Epithelial cell of prostate (primary cell): ENCODE measurements at regions not wholly inside any gene's neighbourhood (a gene's known extent, or its start where the extent isn't known, plus 50 kb on each side); places are given as distances from the start of the nearest gene placed in this dataset.
"Not testable (repeated sequence)": the region's sequence is repeated elsewhere in the genome, so short reads cannot be mapped to it uniquely, and the experiment has no call there.

ENCODE experiments used
- DNase-seq: peaks from one replicate; pipeline ENCODE4 v3.0.0-alpha.2; 2011; ENCODE audit warnings: low read depth, low spot score
- H3K27ac ChIP-seq: fragments of 450-650 bp; 2 replicates; pipeline ENCODE4 v1.5.1; 2017; ENCODE audit warnings: mild to moderate bottlenecking

- DNase-seq = no peak
- H3K27ac ChIP-seq = no peak overlapping the region
Measured at GRCh38 chr11:134853992-134854991, 442.2 kb upstream of the B3GAT1 start.

- not testable (repeated sequence) for DNase-seq, H3K27ac ChIP-seq
Measured at GRCh38 chr11:134851503-134852224, 439.6 kb upstream of the B3GAT1 start.

- no peak overlapping the region for H3K27ac ChIP-seq
Measured at GRCh38 chr11:134850566-134850965, 438.5 kb upstream of the B3GAT1 start.

GRCh38 chr11:134849833-134850232 lies 437.8 kb upstream of the B3GAT1 start:
- no peak overlapping the region for H3K27ac ChIP-seq
- no peak for DNase-seq

More at GRCh38 chr11:134850566-134850965, 438.5 kb upstream of the B3GAT1 start:
- no peak for DNase-seq

- DNase-seq = no peak
- H3K27ac ChIP-seq = no peak overlapping the region
Measured at GRCh38 chr11:134847083-134847715, 435.2 kb upstream of the B3GAT1 start.

GRCh38 chr11:134846328-134847082 lies 434.5 kb upstream of the B3GAT1 start:
- DNase-seq = no peak
- H3K27ac ChIP-seq = no peak overlapping the region

GRCh38 chr11:134845474-134846327 lies 433.7 kb upstream of the B3GAT1 start:
- DNase-seq = no peak
- H3K27ac ChIP-seq = no peak overlapping the region

GRCh38 chr11:134844838-134845237 lies 432.8 kb upstream of the B3GAT1 start:
- DNase-seq = no peak
- no peak overlapping the region for H3K27ac ChIP-seq

GRCh38 chr11:134843735-134844134 lies 431.7 kb upstream of the B3GAT1 start:
- no peak for DNase-seq
- H3K27ac ChIP-seq = no peak overlapping the region

- no peak overlapping the region for H3K27ac ChIP-seq
- no peak for DNase-seq
Measured at GRCh38 chr11:134843020-134843419, 431.0 kb upstream of the B3GAT1 start.

- no peak overlapping the region for H3K27ac ChIP-seq
- no peak for DNase-seq
Measured at GRCh38 chr11:134841972-134842371, 429.9 kb upstream of the B3GAT1 start.

- H3K27ac ChIP-seq = no peak overlapping the region
- no peak for DNase-seq
Measured at GRCh38 chr11:134841411-134841810, 429.4 kb upstream of the B3GAT1 start.

GRCh38 chr11:134840945-134841344 lies 428.9 kb upstream of the B3GAT1 start:
- DNase-seq = no peak
- no peak overlapping the region for H3K27ac ChIP-seq

GRCh38 chr11:134840165-134840564 lies 428.1 kb upstream of the B3GAT1 start:
- not testable (repeated sequence) for DNase-seq, H3K27ac ChIP-seq

- DNase-seq = no peak
- H3K27ac ChIP-seq = no peak overlapping the region
Measured at GRCh38 chr11:134838708-134839107, 426.7 kb upstream of the B3GAT1 start.

- no peak for DNase-seq
- no peak overlapping the region for H3K27ac ChIP-seq
Measured at GRCh38 chr11:134837887-134838232, 425.8 kb upstream of the B3GAT1 start.

- no peak overlapping the region for H3K27ac ChIP-seq
- DNase-seq = no peak
Measured at GRCh38 chr11:134837166-134837886, 425.3 kb upstream of the B3GAT1 start.

GRCh38 chr11:134836561-134836960 lies 424.5 kb upstream of the B3GAT1 start:
- no peak for DNase-seq
- no peak overlapping the region for H3K27ac ChIP-seq

- DNase-seq = no peak
- H3K27ac ChIP-seq = no peak overlapping the region
Measured at GRCh38 chr11:134835561-134835960, 423.5 kb upstream of the B3GAT1 start.
